GM18868 (cell line): ENCODE measurements at regions not wholly inside any gene's neighbourhood (a gene's known extent, or its start where the extent isn't known, plus 50 kb on each side); places are given as distances from the start of the nearest gene placed in this dataset.

ENCODE experiments used
- ATAC-seq: cut with Tn5 transposase; IDR thresholded peaks from one replicate; pipeline ENCODE4 v1.9.1; 2021; ENCODE audit warnings: mild to moderate bottlenecking, moderate library complexity; ENCODE audit not compliant: unreplicated experiment

DNA sequence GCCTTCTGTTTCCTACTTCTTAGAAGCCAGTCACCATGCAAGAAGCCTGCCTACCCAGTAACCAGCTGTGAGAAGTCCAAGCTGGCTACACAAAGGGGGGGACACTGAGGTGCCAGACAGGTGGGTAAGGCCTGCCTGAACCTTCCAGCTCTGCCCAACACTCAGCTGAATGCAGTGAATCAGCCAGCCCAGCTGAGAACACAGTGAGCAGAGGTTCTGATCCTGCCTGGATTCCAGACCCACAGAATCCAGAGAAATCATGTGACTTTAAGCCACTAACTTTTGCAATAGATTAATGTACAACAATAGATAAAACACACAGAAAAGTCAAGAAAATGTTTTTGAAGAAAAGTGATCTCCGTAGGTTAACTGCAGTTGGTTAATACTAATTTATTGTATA is 151.7 kb downstream of the EFNB2 start:
- no peak for ATAC-seq

DNA sequence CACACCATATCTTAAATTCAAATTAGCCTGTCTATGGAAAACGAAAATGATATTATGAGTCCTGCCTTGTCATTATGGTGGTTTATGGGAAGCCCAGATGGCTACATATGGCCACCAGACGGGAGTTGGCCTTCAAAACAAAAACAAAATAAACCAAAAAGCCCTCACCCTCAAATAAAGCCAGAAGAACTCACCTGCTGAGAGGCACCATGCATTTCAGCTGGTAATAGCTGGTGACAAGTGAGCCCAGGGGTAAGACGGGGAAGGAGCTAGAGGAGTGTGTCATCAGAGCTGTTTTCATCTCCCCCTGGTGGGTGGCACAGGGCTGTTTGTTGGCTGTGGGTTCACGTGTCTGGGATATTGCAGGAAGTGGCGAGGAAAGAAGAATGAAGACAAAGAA is 152.9 kb downstream of the EFNB2 start:
- no peak for ATAC-seq

DNA sequence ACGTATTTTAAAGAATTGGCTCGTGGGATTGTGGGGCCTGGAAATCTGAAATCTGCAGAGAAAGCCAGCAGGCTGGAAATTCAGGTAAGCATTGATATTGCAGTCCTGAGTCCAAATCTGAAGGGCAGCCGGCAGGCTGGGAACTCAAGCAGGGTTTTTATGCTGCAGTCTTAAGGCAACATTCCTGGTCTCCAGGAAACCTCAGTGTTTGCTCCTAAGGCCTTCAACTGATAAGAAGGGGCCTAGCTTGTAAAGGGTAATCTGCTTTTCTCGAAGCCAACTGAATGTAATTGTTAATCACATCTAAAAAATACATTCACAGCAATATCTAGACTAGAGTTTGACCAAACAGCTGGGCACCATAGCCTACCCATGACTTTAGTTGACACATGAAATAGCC is 154.4 kb downstream of the EFNB2 start:
- ATAC-seq = no peak

DNA sequence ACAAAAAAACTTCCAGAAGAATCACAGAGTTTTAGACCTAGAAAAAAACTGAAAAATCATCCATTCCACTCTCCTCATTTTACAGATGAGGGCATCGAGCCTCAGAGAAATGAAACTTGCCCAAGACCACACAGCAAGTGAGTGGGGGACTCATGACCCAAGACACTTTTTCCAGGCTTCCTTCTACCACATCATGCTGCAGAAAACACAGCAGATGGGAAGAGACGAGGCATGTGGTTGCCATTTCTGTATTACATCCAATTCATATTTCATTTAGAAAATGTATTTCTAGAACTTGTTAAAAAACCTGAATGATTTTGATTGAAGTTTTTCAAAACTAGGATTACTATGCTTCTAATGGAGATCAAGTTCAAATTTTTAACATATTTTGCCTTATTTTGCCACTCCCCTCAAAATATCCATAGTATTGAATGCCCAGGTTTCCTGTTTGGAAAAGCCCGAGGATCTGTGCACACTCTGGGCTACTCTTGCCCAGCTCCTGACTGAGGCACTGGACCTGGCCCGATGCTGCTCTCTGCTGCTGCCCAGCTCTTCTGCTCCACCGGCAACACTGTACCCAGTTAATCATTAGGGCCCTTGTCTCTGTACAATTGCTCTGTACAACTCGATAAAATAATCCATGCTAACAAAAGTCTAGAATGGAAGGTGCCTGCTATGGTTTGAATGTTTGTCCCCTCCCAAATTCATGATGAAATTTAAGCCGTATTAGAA is 157.4 kb downstream of the EFNB2 start:
- no peak for ATAC-seq

DNA sequence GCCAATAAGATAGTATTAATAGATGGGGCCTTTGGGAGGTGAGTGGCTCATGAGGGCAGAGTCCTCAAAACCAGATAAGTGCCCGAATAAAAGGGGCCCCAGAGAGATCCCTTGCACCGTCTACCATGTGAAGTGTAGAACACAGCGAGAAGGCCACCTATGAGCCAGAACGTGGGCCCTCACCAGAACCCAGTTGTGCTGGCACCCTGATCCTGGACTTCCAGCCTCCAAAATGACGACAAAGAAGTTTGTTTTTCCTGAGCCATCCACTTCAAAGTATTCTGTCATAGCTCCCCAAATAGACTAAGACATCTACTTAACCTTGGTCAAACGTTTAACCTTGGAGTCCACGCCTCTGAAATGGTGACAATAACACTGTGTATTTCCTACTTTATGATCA is 158.1 kb downstream of the EFNB2 start:
- no peak for ATAC-seq

DNA sequence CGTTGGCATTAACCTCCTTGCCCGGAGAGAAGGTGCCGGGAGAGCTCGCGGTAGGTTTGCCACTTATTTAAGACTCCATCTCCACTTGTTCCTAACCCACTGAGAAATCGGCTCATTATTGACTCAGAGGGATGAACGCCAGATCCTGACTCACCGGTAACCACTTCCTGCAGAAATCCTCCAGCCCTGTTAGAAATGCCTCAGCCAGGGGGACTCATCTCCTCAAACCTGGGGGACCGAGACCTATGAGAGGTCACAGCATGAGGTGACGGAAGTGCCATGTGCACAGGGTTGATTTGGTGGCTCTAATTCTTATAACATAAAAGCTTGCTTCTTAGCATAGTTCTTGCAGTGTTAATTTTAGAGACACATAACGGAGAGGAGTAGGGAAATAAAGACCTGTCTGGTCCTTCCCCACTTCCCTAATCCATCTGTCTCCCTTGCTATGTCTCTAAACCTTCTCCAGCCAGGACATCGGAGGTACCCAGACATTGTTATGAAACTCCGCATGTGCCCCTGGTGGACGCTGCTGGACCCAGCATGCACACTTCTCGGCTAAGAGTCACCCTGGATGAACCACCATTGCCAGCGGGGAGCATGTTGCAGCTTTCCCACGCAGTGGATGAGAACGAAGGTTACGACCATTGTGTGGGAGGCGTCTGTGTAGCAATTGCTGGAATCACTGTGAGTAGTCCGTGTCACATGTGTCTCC is 158.9 kb downstream of the EFNB2 start:
- ATAC-seq = no peak

DNA sequence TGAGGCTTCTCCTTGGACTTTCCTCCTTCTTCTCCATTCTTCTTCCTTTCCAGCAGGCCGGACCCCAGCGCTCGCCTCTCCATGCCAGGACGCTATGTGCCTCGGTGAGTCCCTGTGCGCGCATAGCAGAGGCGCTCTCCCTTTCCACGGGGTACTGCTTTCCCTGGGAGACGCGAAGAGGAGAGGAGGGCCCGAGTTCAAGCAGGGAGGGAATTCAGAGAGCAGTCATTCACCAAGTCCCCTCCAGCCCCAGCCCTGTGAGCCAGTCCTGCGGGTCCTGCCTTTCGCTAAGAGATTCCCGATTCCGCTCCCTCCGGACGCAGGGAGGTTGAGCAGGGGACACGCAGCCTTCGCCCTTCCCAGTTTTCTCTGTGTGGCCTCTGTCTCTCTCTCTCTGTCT is 160.4 kb downstream of the EFNB2 start:
- no peak for ATAC-seq

DNA sequence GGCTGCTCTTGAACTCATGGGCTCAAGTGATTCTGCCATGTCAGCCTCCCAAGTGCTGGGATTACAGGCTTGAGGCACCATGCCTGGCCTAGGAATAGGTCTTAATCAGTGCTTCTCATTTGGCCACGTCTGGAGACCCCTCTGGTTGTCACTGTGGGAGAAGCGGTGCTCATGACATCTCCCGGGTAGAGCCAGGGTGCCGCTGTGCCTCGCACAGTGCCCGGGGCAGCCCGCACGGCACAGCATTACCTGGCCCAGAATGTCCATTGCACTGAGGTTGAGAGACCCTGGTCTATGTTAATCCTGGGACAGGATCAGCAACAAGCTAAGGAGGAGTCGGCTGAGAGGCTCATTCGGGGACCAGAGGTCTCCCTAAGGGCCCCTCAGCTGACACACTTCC is 160.8 kb downstream of the EFNB2 start:
- ATAC-seq = no peak

DNA sequence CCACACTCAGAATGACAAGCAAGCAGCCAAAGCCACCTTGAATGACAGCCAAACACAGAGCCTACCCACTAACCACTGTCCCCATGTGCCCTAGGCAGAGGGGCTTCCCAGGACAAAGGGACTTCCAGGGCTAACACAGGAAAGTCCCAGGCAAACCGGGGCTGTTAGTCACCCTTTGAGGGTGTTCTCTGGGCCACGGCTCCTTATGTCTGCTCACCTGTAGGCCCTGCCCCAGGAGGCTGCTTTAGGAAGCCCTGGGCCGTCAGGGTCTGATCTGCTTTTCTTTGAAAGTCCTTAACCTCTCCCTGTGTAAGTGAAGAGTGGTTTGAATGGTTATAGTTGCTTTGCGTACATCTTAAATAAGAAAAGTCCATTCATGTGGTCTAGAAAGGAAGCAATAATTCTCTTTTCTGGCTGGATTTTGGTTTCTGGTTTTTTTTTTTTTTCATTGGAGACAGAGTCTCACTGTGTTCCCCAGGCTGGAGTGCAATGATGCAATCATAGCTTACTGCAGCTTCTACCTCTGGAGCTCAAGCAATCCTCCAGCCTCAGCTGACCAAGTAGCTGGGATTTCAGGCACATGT is 161.4 kb downstream of the EFNB2 start:
- peak; percentile 83 for ATAC-seq

DNA sequence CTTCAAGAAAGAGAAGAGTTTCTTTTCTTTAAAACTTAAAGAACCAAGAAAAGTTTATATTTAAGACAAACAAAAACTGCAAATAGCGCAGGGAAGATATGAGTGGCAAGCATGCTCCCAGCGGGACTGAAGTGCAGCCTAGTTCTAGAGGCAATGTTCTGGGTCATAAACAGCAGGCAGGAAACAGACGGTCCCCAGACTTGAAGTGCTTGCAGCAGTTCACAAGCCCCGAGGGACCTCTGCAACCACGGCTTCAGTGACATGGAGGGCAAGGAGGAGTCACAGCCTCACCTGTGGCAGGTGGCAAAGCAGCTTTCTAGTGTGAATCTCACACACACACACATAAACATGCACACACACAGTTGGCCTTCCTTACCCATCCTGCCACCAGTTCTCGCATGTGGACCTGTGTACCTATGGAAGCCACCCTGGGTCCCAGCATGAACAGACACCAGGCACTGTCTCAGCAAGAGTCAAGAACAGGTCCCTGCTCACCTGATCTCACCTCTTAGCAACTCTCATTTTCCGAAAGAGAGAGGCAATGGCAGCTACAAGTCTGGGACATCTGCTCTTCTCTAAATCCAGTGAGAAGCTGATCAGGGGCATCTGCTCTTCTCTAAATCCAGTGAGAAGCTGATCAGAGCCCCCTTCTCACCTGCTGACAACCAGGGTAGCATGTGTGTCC is 162.0 kb downstream of the EFNB2 start:
- ATAC-seq = peak; percentile 58

DNA sequence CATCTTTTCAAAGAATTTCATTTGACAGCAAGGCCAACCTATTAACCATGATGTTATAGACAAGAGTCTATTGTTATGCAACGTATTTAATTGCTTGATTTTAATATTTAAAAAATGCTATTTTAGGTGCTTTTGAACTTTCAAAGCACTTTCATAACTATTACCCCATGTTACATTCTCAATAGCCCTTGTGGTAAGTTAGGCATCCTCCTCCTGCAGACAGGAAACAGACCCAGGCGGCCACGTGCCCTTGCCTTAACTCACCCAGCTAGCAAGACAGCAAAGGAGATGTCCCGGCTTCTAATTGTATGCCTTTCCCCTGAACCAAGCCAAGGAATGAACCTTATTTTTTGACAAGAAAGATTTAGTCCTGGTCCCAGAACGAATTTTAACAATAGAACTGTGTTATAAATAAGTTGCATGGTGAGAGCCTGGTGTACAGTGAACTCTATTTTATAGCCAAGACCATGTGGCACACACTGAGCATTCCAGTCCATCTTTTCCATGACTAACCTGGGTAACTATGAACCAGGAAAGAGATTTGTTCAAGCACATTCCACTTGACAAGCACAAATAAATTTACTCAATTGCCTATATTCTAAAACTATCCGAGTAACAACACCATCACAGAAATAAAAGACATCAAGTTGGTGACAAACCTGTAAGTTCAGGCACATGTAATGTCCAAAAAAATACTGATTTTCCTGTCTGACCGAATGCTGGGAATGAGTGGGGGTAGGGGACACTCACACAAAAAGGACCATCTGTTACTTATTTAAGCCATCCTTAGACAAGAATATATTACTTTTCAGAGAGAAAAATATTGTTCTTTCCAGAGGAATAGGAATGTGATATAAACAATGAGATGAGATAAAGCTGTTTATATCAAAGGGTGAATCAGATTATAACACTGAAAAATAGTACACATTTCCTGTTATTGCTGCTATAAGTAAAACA is 163.0 kb downstream of the EFNB2 start:
- ATAC-seq = peak; percentile 47

DNA sequence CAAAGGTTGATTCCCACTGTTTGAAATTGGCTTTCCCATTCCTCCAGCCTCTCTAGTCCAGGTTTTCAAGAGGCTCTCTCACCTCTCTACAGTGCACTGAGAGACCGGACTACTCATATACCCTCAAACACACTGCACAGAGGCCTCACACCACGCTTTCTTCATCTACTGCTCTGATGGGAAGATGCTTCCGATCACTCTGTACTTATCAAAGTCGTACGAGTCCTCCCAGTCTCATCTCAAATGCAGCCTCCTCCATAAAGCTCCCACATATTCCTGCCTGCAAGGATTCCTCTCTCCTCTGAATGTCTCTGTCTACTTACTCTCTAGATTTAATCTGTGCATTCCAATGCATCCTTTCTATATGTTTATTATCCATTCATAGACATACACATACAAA is 164.4 kb downstream of the EFNB2 start:
- no peak for ATAC-seq

DNA sequence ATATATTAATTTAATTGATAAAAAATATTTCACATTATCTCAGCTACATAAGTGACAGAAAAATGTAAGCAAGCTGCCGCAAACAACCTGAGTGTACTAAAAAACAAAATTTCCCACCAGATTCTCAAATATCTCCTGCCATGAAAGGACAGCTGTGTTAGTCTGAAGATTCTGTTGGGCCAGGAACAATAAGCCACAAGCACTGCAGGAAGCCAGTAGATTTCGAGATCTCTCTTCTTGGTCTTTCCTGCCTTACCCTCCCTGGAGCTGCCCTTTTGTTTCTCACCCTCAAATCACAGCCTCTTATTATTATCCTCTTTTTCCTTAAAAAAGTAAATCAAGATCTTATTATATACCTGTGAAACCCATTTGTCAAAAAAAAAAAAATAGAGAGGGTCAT is 165.6 kb downstream of the EFNB2 start:
- ATAC-seq = no peak

DNA sequence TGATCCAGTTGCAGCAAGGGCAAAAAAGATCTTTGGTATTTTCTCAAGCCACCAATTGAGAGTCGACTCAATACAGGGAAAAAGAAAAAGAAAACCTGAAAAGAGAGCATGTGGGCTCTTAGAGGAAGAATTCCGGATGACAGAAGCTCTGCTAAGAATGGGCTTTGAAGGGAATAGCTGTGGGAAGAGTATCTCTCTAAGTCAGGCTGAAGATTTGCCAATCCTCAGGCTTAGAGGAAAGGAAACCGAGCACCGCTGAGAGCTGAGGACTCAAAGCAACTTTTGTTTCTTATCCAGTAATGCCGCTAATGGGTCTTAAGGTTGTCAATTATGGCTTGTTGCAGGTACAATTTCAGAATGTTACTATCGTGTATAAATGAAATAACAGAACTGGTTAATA is 166.4 kb downstream of the EFNB2 start:
- ATAC-seq = no peak

DNA sequence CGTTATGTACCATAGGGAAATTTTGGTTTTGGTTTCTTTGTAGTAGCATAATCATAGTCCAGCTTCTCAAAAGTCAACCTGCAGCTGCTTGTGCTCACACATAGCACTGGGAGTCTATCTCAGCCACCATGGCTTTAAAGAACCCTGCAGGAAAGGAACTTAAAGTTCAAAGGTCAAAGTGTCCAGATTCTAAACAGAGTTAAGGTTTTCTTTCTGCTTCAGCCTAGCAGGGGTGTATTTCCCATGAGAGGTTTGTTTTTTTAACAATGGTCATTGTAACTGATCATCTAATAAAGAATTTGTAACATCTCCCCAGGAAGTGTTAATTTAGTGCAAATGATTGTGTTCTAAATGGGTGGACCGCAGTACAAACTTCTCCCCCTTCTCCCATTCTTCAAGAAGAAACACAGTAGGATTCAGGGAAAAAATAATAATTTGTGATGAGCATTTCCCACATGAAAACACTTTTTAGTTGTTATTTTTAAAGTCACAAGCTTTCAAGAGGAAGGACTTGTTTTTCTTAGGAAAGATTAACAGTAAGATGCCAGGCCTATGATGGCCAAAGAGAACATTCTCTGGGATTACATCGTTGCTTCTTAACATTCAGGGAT is 168.0 kb downstream of the EFNB2 start:
- ATAC-seq = peak; percentile 55

DNA sequence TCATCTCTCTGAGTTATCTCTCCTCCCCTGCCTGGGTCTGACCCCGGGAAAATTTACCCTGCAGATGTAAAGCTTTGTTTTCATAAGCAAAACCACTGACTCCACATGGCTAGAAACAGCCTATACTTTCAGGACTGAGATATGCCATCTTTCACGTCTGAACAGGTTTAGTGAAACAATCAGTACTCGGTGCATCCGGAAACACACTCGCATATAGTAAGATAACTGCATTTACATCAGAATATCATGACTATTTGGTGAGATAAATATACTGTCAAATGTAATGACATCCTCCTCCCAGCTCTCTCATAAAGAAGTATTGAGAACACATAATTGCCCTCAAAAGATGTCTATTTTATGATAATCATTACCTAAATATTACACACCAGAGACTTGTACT is 172.8 kb downstream of the EFNB2 start:
- no peak for ATAC-seq

DNA sequence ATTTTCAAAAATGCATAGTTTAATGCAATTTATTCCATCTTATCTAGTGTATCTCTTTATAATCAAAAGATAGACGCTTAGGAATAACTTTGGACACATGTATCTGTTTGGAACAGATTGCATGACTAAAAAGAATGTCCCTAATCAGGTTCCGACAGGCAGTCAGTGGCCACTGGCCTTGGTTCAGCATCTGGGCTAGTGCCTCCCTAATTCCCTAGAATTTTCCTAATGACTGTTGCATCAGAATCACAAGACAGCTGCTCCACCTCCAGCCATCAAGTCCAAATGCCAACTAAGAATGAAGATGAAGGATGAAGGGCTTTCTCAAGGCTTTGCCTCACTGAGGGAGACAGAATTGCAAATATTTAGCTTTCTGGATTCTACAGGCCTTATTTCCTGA is 173.8 kb downstream of the EFNB2 start:
- no peak for ATAC-seq

DNA sequence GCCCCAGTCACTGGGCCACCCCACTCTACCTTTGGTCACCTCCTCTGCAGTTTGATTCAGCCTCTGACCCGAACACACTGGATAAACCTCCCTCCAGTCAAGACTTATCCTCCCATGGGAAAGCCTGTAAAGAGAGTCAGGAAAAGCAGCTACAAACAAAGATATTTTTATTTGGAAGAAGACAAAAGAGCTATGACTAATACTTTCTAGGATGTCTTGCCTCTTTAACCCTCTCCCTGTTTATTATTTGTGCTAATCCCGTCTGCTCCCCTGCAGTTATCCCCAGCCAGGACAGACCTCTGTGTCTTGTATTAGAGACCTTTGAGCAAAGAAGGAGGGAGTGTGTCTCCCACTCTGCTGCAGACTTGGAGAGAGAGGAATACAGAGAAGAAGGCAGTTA is 178.3 kb downstream of the EFNB2 start:
- ATAC-seq = no peak

DNA sequence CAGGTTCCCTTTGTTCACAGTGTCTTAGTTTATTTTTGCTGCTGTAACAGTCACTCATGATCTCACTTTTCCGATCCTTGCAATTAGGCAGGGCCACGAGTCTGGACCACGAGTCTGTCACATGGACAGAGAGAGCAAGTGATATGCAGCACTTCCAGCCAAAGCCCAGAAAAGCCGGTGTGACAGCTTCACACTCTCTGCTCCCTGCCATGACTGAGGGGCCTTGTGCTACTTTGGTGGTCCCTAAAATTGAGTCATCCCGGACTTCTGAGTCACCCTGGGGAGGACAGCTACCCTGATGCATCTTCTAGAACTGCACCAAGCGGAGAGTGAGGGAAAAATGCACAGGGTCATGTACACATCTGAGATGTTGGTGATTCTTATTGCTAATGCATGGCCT is 179.6 kb downstream of the EFNB2 start:
- no peak for ATAC-seq

DNA sequence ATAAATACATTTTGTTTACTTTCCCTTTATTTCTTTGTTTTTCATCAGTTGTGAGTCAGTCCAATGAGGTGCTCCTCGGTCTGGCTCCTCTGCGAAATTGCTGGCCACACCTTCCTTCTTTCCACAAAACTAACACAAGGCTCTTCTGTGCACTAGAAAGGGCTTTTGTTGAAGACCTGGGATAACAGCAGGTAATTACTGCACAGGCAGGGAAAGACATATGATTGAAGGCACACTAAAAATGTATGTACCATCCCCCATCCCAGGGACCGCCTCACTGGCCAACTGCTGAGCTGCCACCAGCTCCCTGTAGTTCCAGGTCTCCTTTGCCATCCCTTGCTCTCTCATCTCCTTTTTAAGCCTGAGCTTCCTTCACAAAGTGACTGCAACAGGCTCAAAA is 180.5 kb downstream of the EFNB2 start:
- ATAC-seq = no peak
